GM10266 (cell line): ENCODE measurements at regions not wholly inside any gene's neighbourhood (a gene's known extent, or its start where the extent isn't known, plus 50 kb on each side); places are given as distances from the start of the nearest gene placed in this dataset.

Experiments
- DNase-seq: peaks from one replicate; pipeline ENCODE4 v3.0.0; 2012; ENCODE audit errors: extremely low spot score
- TF ChIP-seq, protein P1 (sequence below): IDR thresholded peaks from 2 replicates; pipeline ENCODE4 v1.5.1; 2012; ENCODE audit warnings: mild to moderate bottlenecking, low read depth; ENCODE audit not compliant: control insufficient read depth, insufficient read depth; ENCODE audit errors: missing control alignments

DNA sequence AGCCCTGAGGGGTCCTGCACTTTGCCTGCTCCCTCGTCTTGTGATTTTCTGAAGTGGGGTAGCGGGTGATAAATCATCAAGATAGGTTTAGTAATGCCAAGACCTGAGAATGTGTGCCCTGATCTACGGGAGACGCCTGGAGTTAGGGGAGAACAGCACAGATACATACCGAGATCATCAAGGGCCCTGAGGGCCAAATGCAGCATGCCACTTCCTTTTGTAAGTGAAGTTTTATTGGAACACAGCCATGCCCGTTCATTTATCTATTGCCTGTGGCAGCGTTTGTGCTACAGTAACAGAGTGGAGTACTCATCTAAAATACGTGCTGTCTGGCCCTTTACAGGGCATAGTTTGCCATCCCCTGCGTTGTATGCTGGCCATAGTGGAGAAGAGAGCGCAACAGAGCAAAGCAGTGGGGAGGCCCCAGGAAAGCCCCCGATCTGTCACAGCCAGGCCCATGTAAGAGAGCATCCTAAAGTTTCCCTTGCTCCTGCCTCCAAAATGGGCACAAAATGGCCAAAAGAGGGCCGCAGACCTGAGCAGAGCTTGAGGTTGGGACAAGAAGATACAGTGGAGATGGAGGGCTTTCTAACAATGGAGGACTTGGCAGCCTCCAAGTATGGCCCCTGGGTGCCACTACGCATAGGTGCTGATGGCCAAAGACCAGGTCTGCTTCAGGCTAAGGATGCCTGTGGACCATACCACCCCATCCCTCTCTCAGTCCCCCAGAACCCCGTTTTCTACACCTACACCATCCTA lies 167.0 kb downstream of the SMIM20 start:
- DNase-seq: no peak
- TF ChIP-seq, protein P1, sequence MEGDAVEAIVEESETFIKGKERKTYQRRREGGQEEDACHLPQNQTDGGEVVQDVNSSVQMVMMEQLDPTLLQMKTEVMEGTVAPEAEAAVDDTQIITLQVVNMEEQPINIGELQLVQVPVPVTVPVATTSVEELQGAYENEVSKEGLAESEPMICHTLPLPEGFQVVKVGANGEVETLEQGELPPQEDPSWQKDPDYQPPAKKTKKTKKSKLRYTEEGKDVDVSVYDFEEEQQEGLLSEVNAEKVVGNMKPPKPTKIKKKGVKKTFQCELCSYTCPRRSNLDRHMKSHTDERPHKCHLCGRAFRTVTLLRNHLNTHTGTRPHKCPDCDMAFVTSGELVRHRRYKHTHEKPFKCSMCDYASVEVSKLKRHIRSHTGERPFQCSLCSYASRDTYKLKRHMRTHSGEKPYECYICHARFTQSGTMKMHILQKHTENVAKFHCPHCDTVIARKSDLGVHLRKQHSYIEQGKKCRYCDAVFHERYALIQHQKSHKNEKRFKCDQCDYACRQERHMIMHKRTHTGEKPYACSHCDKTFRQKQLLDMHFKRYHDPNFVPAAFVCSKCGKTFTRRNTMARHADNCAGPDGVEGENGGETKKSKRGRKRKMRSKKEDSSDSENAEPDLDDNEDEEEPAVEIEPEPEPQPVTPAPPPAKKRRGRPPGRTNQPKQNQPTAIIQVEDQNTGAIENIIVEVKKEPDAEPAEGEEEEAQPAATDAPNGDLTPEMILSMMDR: no peak

DNA sequence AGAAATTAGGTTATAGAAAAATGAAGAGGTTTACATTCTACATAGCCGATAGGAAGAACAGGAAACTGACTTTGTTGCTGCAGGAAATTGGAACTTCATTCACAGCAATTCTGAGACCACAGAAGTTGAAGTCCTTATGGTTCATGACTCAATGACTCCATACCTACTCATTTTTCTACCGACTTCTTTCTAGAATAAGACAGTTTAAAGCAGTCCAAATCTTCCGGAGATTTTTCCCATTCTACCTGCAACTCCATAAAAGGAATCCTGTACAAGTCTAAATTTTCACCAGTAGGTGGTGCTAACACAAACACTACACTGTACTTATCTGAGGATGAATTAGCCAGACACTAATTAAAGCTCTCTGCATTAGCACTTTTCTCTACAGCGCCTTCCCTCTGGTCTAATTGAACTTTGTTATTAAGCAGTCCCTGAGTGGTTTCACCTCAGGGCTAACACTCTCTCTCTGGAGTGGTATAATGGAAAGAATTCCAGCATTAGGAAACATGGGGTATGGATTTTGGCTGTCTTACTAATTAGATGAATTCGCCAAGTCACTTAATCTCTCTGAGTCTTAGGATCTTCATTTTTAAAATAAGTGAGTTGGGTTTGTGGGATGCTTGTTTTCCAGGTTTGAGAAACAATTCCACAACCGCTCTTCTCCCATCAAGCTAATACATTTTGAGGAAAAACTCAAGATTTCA lies 167.9 kb downstream of the SMIM20 start:
- TF ChIP-seq, protein P1: peak; percentile 55
- DNase-seq: no peak

DNA sequence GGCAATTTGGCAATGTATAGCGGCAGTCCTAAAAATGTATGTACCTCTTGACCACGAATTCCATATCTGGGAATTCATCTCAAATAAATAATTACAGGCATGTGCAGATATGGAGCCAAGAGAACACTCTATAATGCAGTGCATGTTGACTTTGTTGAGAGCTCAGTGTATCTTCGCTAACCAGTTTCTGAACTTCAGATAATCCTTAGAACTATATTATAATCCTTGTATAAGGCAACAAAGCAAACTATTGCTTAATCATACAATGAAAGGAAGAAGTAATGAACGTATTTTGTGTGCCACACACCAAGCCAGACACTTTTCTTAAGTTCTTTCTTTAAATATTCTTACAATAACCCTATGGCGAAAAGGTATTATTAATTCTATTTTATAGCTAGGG lies 168.5 kb downstream of the SMIM20 start:
- TF ChIP-seq, protein P1: no peak

DNA sequence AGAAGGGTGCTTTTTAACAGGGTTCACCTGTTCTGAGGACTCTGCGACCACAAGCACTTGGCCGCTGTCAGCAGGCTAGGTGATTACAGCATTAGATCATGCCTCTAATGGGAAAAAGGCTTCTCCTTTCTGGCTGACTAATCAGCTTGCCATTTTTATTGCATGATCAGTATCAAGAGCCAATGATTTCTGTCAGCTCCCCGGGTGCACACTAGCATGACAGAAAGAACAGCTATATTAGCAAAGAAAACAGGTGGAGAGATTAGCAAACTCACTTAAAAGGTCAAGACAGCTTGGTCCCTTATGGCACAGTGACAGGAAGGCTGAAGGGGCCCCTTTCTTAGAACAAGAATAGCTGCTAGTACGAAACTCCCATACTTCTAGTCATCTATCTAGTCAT lies 170.0 kb downstream of the SMIM20 start:
- peak; percentile 28 for DNase-seq

More for the DNA sequence above, 168.5 kb downstream of the SMIM20 start:
- DNase-seq: no peak

DNA sequence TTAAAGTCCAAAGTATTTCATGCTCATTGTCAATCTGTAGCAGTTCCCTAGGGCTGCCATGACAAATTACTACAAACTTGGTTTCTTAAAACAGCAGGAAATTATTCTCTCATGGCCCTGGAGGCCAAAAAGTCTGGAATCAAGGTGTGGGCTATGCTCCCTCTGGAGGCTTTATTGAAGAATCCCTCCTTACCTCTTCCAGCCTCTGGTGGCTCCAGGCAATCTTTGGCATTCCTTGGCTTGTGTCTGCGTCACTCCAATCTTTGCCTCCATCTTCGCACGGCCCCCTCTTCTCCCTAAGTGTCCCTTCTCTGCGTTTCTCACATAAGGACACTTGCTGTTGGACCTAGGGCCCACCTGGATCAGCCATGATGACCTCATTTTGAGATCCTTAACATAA lies 170.4 kb downstream of the SMIM20 start:
- TF ChIP-seq, protein P1: no peak
- no peak for DNase-seq

More for the DNA sequence above, 170.0 kb downstream of the SMIM20 start:
- TF ChIP-seq, protein P1: no peak

DNA sequence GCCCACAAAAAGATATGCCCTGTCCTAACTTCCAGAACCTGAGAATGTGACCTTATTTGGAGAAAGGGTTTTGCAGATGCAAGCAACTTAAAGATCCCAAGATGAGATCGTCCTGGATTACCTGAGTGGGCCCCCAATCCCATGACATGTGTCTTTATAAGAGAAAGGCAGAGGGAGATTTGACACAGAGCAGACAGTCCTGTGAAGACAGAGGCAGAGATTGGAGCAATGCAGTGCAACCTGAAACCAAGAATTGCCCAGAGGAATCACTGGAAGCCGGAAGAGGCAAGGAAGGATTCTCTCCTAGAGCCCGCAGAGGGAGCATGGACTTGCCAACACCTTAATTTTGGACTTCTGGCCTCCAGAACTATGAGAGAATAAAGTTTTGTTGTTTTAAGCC lies 171.5 kb downstream of the SMIM20 start:
- no peak for DNase-seq
- TF ChIP-seq, protein P1: no peak

DNA sequence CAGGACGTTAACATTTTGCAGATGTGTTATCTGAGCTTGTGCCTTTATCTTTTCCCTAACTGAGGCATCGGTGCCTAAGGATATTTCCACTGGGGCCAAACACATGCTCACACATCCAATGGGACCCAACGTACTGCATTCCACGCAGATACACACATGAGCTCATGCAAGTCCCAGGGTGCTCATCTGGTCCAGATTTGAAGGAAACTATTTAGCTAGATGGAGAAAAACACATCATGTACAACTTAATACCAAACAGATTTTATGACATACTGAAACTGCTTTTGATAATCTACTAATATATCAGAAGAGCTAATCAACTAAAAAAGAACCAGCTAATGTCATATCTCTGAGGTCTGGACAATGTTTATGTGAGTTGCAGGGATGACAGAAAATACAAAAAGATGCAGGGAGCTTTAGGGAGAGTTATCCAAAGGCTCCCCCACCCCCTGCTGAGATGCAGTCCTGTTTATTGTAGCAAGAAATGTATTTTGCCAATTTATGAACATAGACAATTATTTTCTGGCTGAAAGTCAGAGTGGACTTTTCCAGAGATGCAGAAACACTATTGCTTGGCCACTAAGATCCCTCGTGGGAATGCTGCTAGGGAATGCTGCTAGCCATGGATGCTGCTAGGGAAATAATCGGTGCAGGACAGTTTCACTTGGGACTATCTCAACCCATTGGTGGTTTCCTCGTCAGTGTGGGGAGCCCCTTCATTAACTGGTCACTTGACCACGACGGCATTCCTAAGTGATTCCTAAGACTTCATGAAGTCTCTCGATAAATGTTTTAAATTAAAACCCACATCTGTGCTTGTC lies 172.8 kb downstream of the SMIM20 start:
- TF ChIP-seq, protein P1: no peak
- DNase-seq: no peak
